Lower lobe of right lung (tissue), 2 donors: ENCODE measurements at regions not wholly inside any gene's neighbourhood (a gene's known extent, or its start where the extent isn't known, plus 50 kb on each side); places are given as distances from the start of the nearest gene placed in this dataset.

Experiments used
- ATAC-seq, 2 donors: fragments of 200-7000 bp; cut with Tn5 transposase; one replicate each; pipeline ENCODE4 v1.9.1; 2020 to 2022; ENCODE audit warnings: mild to moderate bottlenecking in 2 of 2, moderate library complexity in 2 of 2
- DNase-seq: peaks from one replicate; pipeline ENCODE4 v3.0.0-alpha.2; 2020
- H3K27ac ChIP-seq: fragments of 200-600 bp; one replicate; pipeline ENCODE4 v1.8.0; 2022
- H3K27me3 ChIP-seq: fragments of 200-600 bp; one replicate; pipeline ENCODE4 v1.8.0; 2022; ENCODE audit warnings: low read depth
- H3K36me3 ChIP-seq: fragments of 200-600 bp; one replicate; pipeline ENCODE4 v1.8.0; 2022; ENCODE audit warnings: mild to moderate bottlenecking
- H3K4me1 ChIP-seq: fragments of 200-600 bp; one replicate; pipeline ENCODE4 v1.8.0; 2022
- H3K4me3 ChIP-seq: fragments of 200-600 bp; one replicate; pipeline ENCODE4 v1.8.0; 2022; ENCODE audit warnings: mild to moderate bottlenecking
- H3K9me3 ChIP-seq: fragments of 200-600 bp; one replicate; pipeline ENCODE4 v1.8.0; 2022
- intact Hi-C: fragments of 100-400 bp; cut with DNase I; formaldehyde crosslinking; loops from one replicate; pipeline ENCODE4 v1.11.0; 2022
- TF ChIP-seq, protein P1 (sequence below): fragments of 200-600 bp; IDR thresholded peaks from one replicate; pipeline ENCODE4 v1.8.0; 2022; ENCODE audit warnings: antibody characterized with exemption, mild to moderate bottlenecking
- donor health status: DM: no; HTN: yes; CAD: no; lungs with severe emphysema.

DNA sequence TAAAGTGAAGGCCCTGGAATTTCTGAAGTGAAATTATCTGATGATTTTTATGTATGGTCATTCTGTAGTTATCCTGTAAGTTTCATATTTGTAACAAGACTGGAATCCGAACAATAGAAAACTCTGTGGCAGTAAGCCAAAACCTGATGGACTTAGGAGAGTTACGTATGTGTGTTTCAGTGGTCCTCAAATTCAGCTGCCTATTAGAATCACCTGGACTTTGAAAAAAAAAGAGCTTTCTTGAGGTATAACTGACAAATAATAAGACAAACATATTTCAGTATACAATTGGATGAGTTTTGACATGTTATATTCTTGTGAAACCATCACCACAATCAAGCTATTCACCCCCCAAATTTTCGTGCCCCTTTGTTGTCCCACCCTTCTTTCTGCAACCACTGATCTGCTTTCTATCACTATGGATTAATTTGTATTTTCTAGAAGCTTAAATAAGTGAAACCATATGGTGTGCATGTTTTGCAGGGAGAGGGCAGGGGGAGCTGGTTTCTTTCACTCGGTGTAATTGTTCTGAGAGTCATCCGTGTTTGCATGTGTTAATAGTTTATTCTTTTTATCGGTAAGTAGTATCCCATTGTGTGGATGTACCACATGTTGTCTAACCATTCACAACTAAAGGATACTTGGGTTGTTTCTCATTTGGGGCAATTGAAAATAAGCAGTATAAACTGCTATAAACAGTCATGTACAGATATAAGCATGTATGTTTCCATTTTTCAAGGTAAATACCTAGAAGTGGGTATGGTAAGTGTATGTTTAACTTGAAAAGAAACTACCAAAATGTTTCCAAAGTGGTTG lies 50.2 kb upstream of the EML4 start:
- Histone ChIP-seq H3K9me3 (no peaks in the 10 kb centered on the region), H3K27ac (peak overlapping the region; percentile 50), H3K4me3 (no peak overlapping the region), H3K4me1 (peaks cover 34% of the 10 kb centered on the region), H3K36me3 (no peaks in the 10 kb centered on the region), H3K27me3 (no peaks in the 10 kb centered on the region)
- ATAC-seq (no peak), DNase-seq (no peak)
- intact Hi-C loops = no loop called here
- TF ChIP-seq, protein P1, sequence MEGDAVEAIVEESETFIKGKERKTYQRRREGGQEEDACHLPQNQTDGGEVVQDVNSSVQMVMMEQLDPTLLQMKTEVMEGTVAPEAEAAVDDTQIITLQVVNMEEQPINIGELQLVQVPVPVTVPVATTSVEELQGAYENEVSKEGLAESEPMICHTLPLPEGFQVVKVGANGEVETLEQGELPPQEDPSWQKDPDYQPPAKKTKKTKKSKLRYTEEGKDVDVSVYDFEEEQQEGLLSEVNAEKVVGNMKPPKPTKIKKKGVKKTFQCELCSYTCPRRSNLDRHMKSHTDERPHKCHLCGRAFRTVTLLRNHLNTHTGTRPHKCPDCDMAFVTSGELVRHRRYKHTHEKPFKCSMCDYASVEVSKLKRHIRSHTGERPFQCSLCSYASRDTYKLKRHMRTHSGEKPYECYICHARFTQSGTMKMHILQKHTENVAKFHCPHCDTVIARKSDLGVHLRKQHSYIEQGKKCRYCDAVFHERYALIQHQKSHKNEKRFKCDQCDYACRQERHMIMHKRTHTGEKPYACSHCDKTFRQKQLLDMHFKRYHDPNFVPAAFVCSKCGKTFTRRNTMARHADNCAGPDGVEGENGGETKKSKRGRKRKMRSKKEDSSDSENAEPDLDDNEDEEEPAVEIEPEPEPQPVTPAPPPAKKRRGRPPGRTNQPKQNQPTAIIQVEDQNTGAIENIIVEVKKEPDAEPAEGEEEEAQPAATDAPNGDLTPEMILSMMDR = no peak
